HG02870 (cell line): ENCODE measurements at regions not wholly inside any gene's neighbourhood (a gene's known extent, or its start where the extent isn't known, plus 50 kb on each side); places are given as distances from the start of the nearest gene placed in this dataset.

Experiments used
- ATAC-seq: cut with Tn5 transposase; IDR thresholded peaks from one replicate; pipeline ENCODE4 v1.9.1; 2021; ENCODE audit warnings: mild to moderate bottlenecking, moderate library complexity; ENCODE audit not compliant: unreplicated experiment

DNA sequence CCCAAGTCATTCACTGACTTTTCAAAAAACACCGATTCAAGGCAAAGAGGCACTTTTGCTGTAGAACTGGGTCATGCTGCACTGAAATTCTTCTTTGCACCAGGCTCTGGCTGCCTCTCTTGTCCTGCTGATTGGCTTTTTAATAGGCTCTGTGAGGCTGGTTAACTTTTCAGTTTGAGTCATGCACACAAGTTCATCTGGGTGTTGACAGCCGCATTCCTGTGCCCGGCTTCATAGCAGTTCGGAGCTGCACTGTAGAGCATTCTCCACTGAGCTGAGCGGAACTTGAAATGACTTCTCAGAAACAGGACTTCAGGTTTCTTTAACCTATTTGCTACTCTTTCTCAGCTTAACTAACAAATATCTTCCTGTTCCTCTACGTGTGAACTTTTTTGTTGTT lies 978.3 kb downstream of the UQCRFS1 start:
- ATAC-seq: no peak

DNA sequence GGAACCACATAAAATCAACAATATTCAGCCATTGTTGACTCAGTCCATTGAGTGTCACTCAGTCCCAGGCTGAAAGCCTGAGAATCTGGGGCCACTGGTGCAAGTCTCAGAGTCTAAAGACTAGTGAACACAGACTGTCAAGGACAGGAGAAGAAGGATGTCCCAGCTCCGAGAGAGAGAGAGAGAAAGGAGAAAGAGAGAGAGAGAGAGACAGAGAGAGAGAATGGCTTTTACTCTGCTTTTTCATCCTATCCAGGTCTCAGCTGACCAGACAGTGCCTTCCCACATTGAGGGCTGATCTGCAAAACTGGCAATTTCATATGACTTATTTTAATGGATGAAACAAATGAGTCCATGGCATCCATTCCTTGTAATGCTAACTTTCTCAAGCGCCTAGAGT lies 984.1 kb downstream of the UQCRFS1 start:
- ATAC-seq: no peak

DNA sequence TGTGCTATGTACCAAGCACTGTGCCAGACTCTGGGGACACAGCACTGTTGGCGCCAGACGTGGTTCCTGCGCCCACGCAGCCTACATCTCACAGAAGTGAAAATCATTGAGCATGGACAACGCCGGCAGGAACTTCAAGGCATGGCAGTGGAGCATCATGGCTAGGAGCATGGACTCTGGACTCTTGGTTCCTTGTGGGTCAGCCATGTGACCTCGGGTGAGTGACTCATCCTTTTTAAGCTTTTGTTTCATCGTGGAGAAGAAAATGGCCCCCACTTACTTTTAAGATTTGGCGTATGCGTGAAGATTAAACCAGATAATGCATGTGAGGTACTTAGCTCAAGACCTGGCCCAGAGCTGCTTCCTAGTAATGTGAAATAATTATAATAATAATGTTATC lies 988.5 kb downstream of the UQCRFS1 start:
- ATAC-seq: no peak

DNA sequence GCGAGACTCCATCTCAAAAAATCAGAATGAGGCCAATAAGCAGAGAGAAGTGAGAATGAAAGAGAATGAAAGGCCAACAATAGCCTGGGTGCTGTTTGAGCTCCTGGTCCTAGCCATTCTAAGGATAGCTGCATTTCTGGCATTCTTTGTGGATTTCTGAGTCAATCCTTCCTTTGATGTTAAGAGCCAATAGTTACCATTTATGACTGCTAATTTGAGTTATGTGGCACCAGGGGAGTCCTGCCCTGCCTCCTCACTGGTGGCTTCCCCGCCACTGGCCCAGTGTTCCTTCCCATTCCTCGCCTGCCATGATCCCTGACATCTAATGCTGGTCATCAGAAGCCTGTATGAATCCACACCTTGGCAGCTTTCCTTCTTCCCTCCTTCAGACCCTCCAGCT lies 991.2 kb downstream of the UQCRFS1 start:
- no peak for ATAC-seq

DNA sequence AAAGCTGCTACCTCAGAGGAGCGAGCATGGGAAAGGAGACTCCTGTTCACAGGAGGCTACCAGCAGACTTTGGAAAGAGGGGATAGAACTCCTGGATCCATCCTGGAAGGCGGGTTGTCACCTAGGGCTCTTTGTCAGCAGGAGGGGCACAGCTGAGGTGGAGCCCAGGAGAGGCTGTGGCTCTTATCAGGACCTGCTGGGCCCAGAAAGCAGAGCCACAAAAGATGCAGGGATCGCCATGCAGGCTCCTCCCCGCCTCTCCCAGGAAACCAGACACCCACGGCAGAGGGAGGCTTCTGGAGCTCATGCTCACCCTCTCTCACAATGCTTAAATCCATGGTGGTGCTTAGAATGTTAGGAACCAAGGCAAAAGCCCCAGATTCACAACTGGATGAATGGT lies 994.2 kb downstream of the UQCRFS1 start:
- no peak for ATAC-seq

DNA sequence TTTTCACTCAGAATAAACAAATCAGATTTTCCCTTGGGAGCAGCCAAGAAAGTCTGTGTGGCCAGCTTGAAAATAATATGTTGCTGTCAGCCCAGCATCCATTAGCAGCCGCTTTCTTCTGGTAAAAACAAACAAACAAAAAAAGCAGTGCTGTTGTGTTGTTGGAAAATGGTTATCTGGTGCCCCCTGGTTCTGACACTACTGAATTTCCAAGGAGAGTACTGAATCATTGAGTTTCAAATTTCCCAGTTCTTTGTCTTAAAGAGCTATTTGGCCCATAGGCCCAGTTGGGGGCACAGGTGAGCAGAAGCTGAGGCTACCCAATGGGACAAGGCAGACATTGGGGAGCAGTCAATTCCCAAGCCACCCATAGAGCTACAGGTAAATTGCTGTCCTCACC lies 995.9 kb downstream of the UQCRFS1 start:
- no peak for ATAC-seq

DNA sequence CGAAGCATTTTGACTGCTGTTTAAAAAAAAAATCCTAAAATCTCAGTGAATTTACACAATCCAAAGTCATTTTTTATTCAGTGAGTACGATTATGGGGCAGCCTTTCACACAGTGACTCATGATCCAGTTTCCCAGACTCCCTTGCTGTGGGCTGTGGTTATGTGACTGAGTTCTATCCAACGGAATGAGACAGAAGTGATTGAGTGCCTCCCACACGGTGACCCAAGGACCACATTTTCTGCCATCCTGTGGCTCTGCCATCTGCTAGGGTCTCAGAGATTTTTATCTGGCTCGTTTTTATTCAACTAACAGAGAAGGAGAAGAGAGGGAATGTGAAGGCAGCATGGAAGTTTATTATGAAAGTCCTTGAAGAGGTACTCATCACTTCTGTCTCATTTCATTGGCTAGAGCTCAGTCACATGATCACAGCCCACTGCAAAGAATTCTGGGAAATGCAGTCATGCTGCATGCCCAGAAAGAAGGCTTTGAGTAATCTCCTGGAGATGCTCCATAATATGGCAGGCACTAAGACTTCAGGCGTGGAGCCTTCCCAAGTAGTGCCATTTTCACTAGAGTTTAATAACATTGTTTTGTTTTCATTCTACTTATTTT lies 999.4 kb downstream of the UQCRFS1 start:
- no peak for ATAC-seq

DNA sequence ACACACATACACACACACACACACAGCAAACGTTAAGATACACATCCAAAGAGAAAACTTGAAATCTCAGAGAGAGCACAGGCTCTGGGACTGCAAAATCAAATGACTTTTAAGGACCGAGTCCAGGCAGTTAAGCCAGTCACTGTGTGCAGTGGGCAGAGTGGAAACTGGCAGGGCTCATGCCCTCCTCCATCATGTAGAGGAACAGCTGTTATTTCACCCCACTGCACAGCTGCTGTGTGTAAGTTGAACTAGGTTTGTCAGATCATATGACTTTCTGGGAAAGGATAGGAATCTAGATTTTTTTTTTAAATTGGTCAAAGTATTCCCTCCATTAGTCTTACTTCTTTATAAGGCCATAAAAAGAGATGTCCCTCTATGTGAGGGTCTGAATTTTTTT lies 1002.1 kb downstream of the UQCRFS1 start:
- no peak for ATAC-seq

DNA sequence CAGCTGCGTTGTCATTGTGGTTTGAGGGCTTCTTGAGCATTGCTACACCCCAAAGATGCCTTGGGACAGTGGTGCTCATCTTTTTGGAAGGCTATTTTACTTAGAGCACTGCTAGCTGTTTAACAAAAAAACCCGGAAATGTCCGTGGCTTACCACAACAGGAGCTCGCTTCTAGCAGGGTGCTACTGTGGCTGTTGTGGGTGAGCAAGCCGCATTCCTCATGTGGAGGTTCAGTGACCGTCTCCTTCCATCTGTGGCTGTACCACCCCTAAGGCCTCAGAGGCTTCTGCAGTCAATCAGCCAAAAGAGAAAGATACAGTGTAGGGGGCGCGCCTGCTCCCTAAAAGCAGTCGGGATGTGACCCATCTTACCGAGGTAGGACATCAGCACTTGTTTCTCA lies 1004.2 kb downstream of the UQCRFS1 start:
- no peak for ATAC-seq

DNA sequence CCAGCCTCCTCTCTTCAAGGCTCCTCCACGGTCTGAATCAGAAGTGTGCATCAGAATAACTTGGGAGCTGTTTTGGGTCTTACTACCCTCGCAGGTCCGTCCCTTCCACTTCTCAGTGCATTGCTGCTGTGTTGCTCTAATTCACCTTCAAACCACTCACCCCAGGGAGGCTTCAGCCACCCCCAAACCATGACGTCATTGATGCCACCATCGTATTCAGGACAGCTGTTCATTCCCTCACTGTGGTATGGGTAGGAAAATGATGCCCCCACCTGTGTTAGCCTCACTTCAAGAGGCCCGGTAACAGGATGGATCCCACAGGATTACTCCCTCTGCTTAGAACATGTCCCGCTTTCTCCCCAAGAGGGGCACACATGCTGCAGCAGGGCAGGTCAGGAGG lies 1005.7 kb downstream of the UQCRFS1 start:
- ATAC-seq: no peak

DNA sequence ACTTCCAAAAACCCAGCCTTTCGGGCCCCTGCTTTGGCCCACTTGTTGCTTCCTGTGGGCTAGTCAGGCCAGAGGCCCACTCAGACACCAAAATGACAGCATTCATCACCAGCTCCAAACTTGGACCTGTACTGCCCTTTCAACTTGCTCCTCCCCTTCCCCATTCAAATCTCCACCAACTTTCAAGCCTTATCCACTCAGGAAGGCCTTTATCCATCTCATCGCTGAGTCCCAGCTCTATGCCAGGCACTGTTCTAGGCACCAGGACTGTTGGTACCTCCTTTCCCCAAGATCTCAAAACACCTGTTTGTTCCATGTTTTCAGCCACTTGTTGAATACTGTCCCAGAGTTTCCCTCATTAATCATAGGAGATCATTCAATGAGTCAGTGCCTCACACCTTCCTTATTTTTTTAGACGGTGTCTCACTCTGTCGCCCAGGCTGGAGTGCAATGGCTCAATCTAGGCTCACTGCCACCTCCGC lies 1011.4 kb downstream of the UQCRFS1 start:
- ATAC-seq: no peak

DNA sequence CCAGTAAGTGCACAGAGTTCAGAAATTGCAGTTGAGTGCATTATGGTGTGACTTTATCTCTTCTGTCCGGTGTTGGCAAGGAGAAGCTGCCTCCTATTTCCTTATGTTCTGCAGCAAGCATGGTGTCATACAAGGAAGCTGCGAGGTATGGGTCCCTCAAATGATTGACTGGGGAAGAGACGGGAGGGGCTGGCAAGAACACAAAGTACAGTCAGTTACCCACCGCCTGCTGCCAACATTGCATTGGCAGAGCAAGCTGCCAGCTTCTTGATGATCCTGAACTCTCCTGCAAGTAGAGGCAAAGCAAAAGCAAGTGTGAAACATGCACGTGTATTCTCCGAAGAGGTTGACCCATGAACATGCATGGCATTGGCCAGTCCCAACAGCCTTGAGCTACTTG lies 1013.6 kb downstream of the UQCRFS1 start:
- no peak for ATAC-seq

DNA sequence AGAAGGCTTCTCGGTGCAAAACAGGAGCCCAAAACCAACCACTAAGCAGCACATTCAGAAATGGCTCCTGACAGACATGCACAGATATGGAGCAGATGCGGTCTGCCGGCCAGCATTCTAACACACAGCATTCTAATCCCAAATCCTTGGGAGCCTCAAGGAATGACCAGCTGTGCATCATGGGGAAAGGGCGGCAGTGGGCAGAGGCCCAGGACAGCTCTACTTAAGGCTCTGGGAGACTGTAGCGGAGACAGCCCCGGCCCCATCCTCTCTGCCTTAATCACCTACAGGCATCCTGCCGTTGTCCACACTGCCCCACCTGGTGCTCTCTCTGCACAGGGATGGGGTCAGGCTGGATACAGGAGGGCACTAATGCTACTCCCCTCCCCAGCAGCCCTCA lies 1016.0 kb downstream of the UQCRFS1 start:
- ATAC-seq: no peak

DNA sequence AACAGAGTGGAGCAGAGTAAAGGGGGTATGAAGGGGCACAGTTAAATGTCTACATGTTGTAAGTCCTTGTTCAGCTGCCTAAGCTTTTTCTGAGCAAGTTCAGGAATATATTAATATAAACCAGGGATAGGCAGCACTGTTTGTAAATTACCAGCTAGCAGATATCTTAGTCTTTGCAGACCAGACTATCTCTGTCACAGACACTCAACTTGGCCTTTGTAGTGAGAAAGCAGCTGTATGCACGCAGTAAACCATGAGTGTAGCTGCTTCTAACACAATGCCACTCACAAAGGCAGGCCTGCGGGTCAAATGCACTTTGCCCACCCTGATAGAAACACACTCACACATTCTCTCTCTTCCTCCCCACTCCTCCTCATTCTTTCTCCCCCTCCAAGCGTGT lies 1016.9 kb downstream of the UQCRFS1 start:
- no peak for ATAC-seq

DNA sequence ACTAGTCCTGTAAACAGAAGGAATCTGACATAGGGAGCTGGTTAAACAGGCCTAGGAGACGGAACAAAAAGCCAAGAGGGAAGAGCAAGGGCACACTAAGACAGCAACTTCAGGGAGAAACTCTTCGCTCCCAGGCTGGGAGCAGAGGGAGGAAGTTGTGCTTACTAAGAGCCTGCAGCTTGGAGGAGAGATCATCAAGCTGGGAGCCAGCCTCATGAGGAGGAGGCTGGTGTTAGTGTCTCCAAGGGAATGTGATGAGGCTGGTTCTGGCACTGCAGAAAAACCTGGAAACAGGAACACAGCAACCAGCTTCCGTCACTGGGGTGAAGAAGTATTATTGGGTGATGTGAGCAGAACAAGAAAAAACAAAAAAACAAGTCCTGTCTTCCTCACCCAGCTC lies 1027.3 kb downstream of the UQCRFS1 start:
- ATAC-seq: no peak

DNA sequence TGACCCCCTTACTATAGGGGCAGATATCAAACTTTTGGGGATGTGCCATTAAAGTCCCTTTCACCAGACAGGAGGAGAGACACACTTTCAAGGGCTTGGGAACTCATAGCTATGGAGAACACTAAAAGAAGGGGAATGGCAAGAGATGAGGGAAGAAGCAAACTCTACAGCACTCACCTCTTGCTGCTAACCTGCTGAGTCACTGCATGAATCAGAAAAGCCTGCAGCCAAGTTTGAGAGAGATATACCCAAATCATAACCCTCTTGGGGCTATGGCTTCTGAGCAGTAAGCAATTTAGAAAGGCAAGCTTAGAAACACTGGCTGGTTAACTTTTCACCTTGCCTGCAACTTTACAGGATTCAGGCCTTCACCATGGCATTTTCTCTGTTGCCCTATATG lies 1028.0 kb downstream of the UQCRFS1 start:
- no peak for ATAC-seq

DNA sequence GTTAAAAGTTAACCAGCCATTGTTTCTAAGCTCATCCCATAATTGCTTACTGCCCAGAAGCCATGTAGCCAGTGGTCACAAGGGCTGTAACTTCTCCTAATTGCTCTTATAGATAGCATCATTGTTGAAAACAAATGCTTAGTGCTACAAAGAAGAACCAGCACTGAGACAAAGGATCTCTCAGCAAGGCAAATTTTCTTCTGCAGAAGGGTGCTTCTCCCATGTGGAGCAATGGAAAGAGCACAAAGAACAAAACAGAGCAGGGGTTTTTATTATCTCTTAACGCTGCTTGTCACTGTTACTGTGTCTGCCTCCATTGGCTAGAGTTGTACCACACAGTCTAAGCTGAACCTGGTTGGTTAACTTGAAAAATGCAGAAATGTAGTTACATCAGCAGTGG lies 1036.8 kb downstream of the UQCRFS1 start:
- no peak for ATAC-seq

DNA sequence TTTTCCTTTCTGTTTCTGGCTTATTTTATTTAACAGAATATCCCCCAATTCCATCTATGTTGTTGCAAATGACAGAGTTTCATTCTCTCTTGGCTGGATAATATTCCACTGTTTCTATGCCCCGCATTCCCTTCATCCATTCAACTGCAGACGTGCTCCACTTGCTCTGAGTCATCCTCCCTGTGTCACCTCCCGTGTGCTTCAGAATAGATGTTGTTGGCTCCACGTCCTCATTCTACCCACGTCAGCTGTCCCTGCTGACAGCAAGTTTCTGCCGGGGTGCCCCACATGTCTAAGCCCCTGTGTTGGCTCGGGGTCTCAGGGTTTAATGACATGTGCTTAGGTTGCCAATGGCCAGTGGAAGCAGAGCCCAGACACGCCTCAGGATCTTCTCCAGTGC lies 1041.0 kb downstream of the UQCRFS1 start:
- ATAC-seq: no peak

DNA sequence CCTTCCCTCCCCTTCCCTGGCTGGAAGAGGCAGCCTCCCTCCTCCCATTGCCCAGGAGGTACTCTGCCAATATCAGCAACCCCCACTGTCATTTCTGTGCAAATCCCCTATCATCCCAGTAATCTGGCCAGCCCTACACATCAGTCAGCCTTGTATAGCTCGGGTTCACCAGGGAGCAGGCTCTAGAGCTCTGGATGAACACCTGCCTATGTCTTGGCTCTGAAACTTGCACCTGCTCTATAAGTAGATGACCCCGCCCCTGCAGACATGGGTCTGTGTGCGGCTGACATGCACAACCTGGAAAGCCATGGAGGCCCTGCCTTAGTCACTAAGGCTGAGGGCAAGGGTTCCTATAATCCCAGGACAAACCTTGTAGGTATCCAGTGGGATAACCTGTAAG lies 1042.9 kb downstream of the UQCRFS1 start:
- no peak for ATAC-seq

DNA sequence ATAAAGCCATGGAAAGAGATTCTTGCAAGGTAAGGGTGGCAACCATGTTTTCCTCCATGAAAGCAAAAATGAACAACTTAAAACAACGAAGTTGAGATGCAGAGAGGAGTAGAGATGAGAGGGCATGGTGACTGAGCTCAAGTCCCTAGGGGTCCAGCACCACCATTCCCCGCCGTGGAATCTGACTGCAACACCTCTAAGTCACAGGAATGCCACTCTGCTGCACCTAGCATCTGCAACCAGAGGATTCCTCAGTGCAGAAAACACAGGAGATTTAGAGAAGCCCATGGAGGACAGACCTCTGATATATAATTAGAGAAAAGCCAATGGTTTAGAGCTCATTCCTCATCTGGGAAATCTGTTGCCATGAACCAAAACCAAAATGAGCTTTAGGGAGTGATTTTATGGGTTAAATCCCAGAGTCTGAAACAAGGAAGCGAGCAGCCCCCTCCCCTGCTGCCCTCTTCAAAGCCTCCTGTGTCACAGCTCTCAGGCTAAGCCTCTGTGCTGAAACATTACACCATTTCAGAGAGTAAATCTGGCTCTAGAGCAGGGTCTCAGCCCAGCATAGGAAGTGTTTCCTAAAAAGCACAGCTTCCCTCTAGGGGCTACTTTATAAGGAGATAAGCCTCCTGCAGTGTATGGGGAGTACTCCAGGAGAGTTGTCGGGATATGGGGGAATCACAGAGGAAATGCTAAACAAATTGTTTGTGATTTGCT lies 1043.6 kb downstream of the UQCRFS1 start:
- ATAC-seq: no peak

DNA sequence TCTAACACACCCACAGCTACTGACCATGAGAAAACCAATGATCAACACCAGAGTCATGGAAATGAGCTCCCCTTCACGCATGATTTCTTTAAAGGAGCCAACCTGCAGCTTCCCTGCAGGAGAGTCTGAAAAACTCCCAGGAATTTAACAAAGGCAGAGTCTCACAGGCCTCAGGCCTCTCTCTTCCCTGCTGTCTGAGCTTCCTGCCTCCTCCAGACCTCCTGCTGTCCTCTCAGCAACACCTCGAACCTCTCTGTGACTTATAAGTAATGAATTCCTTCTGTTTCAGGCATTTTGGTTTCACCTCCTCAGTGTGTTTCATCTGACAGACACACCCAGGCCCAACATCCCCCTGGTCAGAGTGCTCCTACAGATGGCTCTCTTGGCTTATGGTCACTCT lies 1044.4 kb downstream of the UQCRFS1 start:
- no peak for ATAC-seq

DNA sequence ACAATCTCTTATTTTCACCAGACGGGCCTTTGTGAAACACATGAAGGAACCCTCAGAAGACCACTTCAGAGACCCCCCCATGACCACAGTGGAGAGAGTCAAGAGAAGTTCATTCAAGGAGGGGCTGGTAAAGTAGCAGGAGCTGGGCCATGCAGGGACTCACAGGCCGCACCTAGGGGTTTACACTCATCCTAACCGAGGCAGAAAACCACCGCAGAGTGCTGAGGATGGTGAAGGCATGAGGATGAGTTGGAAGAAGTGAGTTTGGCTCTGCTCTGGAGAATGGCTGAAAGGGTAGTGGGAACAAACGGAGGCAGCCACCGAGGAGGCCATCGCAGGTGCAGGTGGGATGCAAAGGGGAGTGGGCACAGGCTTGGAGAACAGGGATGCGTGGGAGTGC lies 1046.9 kb downstream of the UQCRFS1 start:
- no peak for ATAC-seq

DNA sequence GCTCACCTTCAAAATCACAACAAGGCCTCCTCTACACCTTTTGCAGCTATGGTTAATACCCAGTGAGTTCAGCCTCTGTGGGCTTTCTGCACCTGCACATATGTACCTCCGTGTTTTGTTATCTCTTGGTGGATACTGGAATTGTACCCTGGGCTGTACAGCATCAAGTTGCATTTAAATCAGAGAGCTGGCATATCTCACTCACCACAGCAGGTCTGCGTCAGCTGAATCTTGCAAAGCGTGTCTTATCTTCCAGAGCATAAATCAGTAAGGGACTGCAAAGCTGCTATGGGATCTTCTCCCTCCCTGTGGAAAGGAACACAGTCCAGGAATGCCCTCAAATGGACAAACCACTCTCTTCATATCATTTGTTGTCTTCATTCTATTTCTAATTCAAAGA lies 1048.7 kb downstream of the UQCRFS1 start:
- ATAC-seq: no peak
